BJ (cell line): ENCODE measurements at regions not wholly inside any gene's neighbourhood (a gene's known extent, or its start where the extent isn't known, plus 50 kb on each side); places are given as distances from the start of the nearest gene placed in this dataset.

ENCODE experiments used
- CTCF ChIA-PET: fragments of 350-600 bp; formaldehyde crosslinking; extraction: SDS; loops from one replicate; lab custom pipeline; 2021; ENCODE audit warnings: antibody characterized with exemption, inconsistent platforms; lab: Yijun Ruan, JAX
- POLR2A ChIA-PET: fragments of 300-600 bp; sonication (Branson Sonifier 250); formaldehyde crosslinking; extraction: SDS; loops from one replicate; lab custom pipeline; 2021; ENCODE audit warnings: antibody characterized with exemption; lab: Charles Lee
- DNase-seq: peaks from one replicate; pipeline ENCODE4 v3.0.0-alpha.2; 2011; ENCODE audit warnings: low read depth
- H3K27me3 ChIP-seq: 2 replicates; pipeline ENCODE4 v1.6.0; 2011; ENCODE audit warnings: low read length; ENCODE audit not compliant: control insufficient read depth, insufficient read depth
- H3K36me3 ChIP-seq: 2 replicates; pipeline ENCODE4 v1.5.1; 2011; ENCODE audit warnings: low read length; ENCODE audit not compliant: control insufficient read depth, insufficient read depth
- H3K4me3 ChIP-seq: 2 replicates; pipeline ENCODE4 v1.5.1; 2011; ENCODE audit warnings: low read depth, mild to moderate bottlenecking, control low read depth, low read length
- TF ChIP-seq, protein P1 (sequence below): IDR thresholded peaks from 2 replicates; pipeline ENCODE4 v1.5.1; 2011; ENCODE audit warnings: low read depth, mild to moderate bottlenecking, control low read depth, inconsistent platforms, low read length, moderate library complexity; ENCODE audit not compliant: insufficient read depth

GRCh38 chr2:151178207-151178606 is 83.5 kb downstream of the RBM43 start:
- Histone ChIP-seq H3K4me3 (no peak overlapping the region), H3K36me3 (no peaks in the 10 kb centered on the region), H3K27me3 (peaks cover 4% of the 10 kb centered on the region; the same call in 1 of the 2 replicates)
- TF ChIP-seq, protein P1, sequence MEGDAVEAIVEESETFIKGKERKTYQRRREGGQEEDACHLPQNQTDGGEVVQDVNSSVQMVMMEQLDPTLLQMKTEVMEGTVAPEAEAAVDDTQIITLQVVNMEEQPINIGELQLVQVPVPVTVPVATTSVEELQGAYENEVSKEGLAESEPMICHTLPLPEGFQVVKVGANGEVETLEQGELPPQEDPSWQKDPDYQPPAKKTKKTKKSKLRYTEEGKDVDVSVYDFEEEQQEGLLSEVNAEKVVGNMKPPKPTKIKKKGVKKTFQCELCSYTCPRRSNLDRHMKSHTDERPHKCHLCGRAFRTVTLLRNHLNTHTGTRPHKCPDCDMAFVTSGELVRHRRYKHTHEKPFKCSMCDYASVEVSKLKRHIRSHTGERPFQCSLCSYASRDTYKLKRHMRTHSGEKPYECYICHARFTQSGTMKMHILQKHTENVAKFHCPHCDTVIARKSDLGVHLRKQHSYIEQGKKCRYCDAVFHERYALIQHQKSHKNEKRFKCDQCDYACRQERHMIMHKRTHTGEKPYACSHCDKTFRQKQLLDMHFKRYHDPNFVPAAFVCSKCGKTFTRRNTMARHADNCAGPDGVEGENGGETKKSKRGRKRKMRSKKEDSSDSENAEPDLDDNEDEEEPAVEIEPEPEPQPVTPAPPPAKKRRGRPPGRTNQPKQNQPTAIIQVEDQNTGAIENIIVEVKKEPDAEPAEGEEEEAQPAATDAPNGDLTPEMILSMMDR, result no peak
- no peak for DNase-seq
- POLR2A ChIA-PET, result no interaction called here
- CTCF ChIA-PET, result no interaction called here

DNA sequence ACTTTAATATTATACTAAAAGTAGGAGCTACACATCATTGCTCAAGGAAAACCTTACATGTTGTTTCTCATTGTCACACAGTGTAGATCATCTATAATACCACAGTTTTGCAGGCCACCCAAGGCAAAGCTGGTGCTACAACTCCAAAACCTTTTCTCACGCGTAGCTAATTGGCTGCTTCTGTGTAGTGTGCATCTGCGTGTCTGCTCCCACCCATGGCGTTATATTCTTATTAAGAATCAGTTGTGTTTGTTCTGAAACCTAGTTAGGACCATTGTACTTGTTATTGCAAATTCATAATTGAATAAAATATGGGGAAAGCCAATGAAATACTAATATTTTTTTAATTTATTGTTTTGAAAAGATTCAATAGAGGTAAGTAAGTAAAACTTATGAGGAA is 83.9 kb downstream of the RBM43 start:
- H3K27me3 ChIP-seq, result peaks cover 3% of the 10 kb centered on the region; the same call in 1 of the 2 replicates
- POLR2A ChIA-PET, result no interaction called here
- no peak overlapping the region for H3K4me3 ChIP-seq
- no peaks in the 10 kb centered on the region for H3K36me3 ChIP-seq
- CTCF ChIA-PET, result interaction anchor here (1.8 kb wide), 1 partner anchor 13 kb away, joined by 5 read pairs; no protein-coding TSS in a partner anchor
- TF ChIP-seq, protein P1, result no peak
- no peak for DNase-seq

DNA sequence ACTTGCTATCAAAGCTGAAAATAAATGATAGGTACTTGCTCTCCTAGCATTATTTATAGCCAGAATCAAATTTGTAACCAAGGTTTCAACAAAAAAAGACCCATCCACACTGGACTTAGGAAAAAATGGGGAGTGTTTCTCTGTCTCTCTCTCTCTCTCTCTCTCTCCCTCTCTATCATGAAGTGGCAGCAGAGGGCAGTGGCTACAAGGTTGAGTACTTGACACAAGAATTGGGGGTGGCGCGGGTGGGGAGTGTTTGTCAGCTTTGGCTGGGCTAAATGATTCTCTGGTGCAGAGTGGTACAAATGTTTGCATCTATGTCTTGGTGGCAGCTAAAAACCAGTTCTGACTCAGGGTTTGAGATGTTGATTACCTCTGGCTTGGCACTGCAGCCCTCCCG is 85.0 kb downstream of the RBM43 start:
- Histone ChIP-seq H3K36me3 (no peaks in the 10 kb centered on the region), H3K4me3 (no peak overlapping the region), H3K27me3 (peaks cover 3% of the 10 kb centered on the region; the same call in 1 of the 2 replicates)
- CTCF ChIA-PET, result interaction anchor here (0.7 to 1.8 kb wide), 2 partner anchors 14 to 62 kb away, joined by 5 read pairs; no protein-coding TSS in a partner anchor
- TF ChIP-seq, protein P1, result no peak
- no peak for DNase-seq
- POLR2A ChIA-PET, result no interaction called here

DNA sequence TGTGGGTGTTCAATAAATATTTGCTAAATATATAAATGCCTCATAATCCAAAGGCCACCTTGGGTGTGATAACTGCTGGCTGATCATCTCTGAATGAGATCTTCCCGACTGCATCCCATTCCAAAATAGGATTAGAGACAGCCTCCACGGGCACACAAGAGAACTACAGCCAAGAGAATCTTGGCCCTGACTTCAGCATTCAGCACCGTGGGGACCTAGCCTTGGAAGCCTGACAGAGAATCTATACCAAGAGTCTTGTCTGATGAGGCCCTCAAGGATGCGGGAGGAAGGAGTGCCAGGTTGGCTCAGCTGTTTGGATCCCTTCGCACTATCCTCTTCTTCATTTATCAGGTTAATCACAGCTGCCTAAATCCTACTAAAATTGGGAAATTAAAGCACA is 85.8 kb downstream of the RBM43 start:
- POLR2A ChIA-PET, result no interaction called here
- Histone ChIP-seq H3K27me3 (peaks cover 1% of the 10 kb centered on the region; the same call in 1 of the 2 replicates), H3K36me3 (no peaks in the 10 kb centered on the region), H3K4me3 (no peak overlapping the region)
- TF ChIP-seq, protein P1, result no peak
- no peak for DNase-seq
- CTCF ChIA-PET, result interaction anchor here (0.7 to 1.8 kb wide), 2 partner anchors 15 to 63 kb away, joined by 5 read pairs; no protein-coding TSS in a partner anchor

DNA sequence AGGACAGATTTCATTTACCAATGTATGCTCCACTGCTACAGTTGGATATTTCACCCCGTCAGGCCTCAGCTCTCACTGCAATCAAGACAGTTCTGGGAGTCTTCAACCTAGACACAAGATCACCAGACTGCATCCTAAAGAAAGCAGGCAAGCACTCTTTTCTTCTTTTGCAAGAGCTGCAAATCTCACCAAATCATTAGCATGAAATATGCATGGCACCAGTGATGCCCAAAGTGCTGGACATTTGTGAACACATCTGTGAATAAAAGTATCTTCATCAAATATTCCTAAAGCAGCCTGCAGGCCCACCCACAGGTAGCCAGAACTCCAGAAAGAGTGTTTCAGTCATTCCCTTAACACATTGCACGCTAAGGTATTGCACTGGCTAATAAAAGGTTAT is 87.5 kb downstream of the RBM43 start:
- TF ChIP-seq, protein P1, result no peak
- Histone ChIP-seq H3K27me3 (no peaks in the 10 kb centered on the region), H3K36me3 (no peaks in the 10 kb centered on the region), H3K4me3 (no peak overlapping the region)
- no peak for DNase-seq
- ChIA-PET POLR2A (no interaction called here), CTCF (interaction anchor here (1.1 to 1.2 kb wide), 2 partner anchors 9 to 38 kb away, joined by 4 read pairs; no protein-coding TSS in a partner anchor)
